ENCODE measurements at regions not wholly inside any gene's neighbourhood (a gene's known extent, or its start where the extent isn't known, plus 50 kb on each side); places are given as distances from the start of the nearest gene placed in this dataset.

DNA sequence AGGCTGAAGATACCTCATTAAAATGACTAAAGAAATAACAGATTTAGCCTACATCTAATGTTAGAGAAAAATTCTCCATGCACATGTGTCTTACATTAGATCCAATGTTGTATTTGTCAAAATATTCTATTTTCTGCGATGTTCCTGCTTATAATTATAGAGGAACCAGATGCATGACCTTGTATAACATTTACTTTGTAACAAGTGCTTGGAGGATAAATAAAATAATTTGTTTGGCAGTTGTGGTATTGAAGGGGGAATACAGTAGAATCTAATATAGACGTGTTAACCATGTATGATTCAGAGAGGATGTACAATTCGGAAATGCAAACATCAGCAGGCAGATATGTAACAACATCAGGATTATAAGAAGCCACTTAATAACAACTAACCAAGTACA is 922.2 kb downstream of the TUSC7 start:
- DNase-seq = no peak

GRCh38 chr3:117632191-117632590 is 922.6 kb downstream of the TUSC7 start:
- no peak for DNase-seq

DNA sequence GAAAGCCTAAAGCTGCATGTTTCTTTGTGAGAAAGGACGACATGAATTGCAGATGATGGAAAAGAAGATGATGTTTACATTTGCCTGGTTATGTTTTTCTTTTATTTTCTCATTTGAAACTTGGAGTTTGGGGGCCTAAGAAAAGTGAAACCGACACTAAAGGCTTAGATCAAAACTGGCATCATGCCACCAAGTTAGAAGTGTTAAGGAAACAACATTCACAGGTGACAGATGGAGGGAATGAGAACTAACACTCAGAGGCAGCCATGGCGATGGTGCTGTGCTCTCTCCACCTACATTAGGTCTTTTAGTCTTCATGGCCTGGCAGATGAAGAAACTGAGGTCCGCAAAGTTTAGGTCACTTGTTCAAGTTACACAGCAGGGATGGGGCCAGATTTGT is 923.6 kb downstream of the TUSC7 start:
- DNase-seq = no peak

DNA sequence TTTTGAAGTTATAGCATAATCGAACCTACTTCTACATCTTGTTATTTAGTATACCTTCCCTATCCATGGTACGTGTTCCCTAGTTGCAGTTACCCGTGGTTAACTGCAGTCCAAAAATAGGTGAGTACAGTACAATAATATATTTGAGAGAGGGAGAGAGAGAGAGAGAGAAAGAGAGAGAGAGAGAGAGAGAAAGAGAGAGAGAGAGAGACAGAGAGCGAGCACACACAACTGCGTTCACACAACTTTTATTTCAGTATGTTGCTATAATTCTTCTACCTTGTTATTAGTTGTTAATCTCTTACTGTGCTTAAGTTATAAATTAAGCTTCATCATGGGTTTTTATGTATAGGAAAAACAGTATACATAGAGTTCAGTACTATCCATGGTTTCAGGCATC is 928.1 kb downstream of the TUSC7 start:
- DNase-seq = no peak

GRCh38 chr3:117644203-117644602 is 934.6 kb downstream of the TUSC7 start:
- no peak for DNase-seq

DNA sequence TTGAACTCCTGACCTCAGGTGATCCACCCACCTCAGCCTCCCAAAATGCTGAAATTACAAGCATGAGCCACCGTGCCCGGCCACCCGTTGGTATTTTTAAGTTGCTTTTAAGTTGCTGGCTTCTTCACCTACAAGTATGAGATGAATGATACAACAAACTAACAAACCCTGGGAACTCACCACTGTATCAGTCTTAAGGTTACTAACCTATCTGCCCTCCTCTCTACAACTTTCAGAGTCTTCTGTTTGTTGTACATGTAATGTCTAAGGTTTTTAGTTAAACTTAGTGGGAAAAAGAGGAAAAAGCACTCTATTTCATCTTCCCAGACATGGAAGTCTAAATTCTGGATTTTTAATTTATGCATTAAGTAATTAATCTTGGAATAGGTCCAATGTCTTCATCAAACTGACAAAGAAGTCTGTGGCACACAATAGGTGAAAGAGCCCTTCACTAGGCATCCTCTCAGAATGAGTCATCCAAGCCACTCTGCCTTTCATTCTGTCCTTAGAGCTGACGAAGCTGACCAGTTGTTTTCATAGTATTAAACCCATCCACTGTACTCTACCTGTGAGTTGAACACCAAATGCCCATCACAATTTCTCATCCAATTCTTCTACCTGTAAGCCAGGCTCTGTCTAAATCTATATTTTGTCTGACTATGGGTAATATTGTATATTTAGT is 936.1 kb downstream of the TUSC7 start:
- DNase-seq = no peak

DNA sequence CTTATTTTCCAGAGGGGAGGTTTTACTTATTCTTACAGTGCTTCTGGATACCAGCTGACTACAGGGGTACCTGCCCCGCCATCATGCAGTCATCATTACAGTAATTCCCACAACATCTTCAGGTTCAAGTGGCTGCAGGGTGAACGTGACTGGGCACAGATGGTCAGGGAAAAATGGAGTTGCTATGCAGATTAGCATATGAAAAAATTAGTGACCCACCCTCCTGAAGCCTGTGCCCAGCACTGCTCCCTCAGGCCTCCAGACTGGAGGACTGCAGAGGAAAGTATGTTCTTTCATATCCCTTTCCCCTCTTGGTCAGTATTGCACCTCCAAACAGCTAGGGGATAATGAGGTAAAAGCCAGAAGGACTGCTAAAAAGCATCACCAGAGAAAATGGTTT is 937.9 kb downstream of the TUSC7 start:
- DNase-seq = no peak

DNA sequence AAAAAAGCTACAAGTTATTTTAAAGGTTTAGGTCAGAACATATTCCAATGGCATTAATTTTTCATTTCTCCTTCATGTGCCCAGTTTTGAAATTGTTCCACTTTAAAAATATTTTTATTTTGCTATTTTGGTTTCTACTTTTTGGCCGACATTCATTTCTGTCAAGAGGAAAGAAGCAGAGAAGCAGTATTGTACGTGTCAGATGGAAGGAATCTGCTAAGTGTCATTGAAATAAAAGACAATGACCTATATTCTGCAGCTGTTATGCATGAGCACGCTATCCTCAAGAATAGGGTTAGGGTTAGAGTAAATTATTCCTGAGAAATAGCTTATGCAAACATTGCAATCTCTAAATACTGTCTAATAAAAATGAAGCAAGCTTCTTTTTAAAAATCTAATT is 941.7 kb downstream of the TUSC7 start:
- DNase-seq = no peak

- DNase-seq = no peak
Measured at GRCh38 chr3:117656391-117656790, 946.8 kb downstream of the TUSC7 start.

- DNase-seq = no peak
Measured at GRCh38 chr3:117657278-117657677, 947.7 kb downstream of the TUSC7 start.

DNA sequence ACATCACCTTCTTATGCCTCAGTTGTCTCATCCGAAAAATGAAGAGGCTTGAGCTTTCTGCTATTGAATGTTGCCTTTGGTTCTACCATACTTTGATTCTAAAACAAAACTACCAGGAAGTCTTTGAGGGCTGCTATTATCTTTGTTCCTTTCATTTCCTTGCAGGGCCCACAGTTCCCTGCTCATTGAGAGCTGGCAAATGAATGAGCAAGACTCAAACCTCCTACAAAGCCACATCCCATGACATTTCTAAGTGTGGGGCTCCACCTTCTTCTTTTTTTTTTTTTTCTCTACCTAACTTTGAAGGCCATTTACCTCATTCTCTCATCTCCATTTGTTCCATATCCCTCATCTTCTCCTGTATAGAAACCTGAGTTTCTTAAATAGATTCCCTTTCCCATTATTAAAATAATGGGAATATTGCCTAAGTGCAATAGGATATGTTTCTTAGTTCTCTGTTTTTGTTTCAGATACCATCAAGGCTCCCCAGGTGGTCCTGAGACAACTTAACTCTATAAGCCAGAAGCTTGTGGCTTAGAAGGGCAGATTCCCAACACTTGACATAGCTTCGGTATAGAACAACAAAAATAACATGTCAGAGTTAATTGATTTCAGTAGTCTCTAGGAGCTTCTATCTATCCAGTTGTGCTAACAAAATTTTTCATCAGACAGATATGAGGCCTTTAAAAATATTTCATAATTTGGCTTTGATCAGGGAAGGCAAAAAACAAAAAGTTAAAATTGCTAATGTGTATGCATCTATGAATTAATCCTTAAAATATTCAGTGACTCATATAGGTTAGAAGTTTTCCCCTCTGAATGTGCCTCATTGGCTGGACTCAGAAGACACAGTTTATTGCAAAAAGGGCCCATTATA is 951.6 kb downstream of the TUSC7 start:
- no peak for DNase-seq

GRCh38 chr3:117661818-117662095 is 952.2 kb downstream of the TUSC7 start:
- no peak for DNase-seq

- no peak for DNase-seq
Measured at GRCh38 chr3:117665296-117665695, 955.7 kb downstream of the TUSC7 start.

GRCh38 chr3:117666325-117666724 is 956.7 kb downstream of the TUSC7 start:
- no peak for DNase-seq

GRCh38 chr3:117666812-117667211 is 957.2 kb downstream of the TUSC7 start:
- DNase-seq = no peak

DNA sequence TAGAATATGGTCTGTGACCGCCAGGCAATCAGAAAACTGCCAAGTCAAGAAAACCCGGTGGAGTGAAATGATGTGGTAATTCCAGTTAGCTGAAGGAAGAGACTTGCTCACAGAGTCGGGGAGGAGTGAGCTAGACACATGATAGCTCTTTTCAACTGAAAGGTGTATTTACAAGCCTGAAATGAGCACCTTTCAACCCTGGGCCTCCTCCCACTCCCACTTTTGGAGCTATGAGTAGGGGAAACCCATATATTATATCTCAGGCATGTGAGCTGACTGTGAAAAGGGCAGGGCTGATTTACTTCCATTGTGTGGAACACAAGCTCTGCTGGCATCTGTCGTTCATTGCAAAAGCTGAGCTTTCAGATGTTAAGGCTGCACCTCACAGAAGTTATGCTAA is 960.2 kb downstream of the TUSC7 start:
- no peak for DNase-seq

DNA sequence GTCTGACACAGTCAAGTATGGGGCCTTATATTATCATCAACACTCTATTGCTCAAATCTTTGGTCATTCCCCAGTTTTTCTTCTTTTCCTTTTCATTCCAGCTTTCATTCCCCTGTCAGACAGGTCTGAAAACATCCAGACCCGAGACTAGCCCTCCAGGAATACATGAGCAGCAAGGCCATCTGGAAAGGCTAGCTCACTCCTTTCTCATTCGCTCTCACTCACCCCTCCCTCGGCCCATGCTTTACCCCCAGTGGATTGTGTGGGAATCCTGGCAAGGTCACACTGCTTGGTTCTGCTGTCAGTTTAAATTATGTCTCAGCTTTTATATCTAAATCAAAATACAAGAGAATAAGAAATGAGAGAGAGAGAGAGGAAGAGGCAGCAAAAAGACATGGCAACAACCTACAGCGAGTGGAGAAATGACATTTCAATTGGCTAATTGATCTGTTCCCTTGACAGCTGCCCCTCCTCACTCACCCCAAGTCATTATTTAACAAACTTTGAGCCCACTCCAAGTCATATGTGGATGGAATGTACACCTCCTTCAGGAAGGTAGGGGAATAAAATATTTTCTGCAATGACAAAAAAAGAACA is 962.2 kb downstream of the TUSC7 start:
- no peak for DNase-seq

DNA sequence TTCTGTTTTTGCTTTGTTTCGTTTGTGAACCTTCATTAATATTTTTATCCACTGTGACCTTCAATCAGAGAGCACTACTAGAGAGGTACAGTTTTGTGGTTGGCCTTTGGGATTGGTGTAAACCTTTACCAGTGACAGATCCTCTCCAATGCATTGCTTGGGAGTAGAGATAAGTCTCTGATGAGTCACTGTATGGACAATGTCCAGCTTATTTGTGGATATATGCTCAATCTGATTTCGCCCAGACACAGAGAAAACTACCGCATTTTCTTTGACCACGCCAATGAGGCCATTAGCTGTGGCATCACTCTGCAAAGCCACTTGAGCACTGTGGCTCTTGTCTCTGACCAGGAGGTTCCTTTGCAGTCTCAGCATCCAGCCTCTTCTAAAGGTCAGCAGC is 964.7 kb downstream of the TUSC7 start:
- no peak for DNase-seq

GRCh38 chr3:117681619-117682018 is 972.0 kb downstream of the TUSC7 start:
- DNase-seq = no peak

- no peak for DNase-seq
Measured at GRCh38 chr3:117687096-117687495, 977.5 kb downstream of the TUSC7 start.

DNA sequence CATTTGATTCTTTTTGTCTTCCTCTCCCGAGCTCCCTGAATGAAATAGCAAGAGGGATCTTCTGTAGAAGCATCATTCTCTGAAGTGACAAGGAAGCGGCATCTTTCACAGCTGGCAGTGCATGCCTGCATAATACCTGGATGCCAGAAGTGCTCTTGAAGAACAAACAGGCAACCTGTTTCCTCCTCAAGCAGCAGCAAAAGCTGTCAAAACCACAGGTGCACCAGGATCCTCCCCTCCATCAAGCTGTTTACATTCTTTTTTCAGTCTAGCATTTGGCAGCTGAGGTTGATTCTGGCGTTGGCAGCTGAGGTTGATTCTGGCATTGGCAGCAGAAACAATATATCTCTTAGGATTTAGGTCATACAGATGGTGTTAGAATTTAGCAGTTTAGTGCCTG is 979.0 kb downstream of the TUSC7 start:
- DNase-seq = no peak

DNA sequence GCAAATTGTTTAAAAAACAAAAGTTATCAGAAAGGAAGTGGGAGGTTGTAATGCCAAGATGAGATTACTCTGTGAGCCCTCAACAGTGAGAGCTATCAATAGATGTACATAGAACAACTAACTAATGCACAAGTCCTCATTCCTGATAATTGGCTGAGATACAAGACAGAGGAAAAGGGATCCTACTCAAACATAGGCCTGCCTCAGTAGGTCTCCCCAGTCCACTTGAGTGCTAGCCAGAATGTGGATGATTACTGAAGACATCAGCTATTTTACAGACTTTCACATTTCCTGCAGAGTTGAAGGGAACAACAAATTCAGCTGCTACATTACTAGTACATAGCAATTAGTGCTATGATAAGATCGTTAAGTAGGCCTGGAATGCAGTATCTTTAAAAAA is 981.9 kb downstream of the TUSC7 start:
- DNase-seq = no peak

- no peak for DNase-seq
Measured at GRCh38 chr3:117692416-117692995, 982.9 kb downstream of the TUSC7 start.

DNA sequence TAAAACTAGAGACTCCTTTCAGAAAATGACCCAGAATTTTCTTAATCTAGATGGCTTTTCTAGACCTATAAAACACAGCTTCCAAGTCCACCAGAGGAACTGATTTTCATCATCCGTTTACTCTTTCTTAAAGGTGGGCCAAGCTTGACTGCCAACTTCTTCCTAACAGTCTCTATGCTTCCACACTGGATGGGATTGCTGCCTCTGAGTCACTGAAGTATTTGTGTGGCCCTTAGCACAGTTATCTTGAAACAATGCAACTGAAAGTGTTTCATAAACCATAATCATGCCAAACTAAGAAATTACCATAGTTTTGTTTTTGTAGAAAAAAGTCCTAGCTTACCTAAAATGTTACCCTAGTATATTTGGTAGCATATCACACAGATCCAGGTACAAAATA is 985.7 kb downstream of the TUSC7 start:
- no peak for DNase-seq

Measured in inflammatory macrophage treated with lipopolysaccharide for 4 hours (primary cell).